Lower lobe of right lung (tissue), 2 donors: ENCODE measurements at regions not wholly inside any gene's neighbourhood (a gene's known extent, or its start where the extent isn't known, plus 50 kb on each side); places are given as distances from the start of the nearest gene placed in this dataset.

Experiments
- ATAC-seq, 2 donors: fragments of 200-7000 bp; cut with Tn5 transposase; one replicate each; pipeline ENCODE4 v1.9.1; 2020 to 2022; ENCODE audit warnings: mild to moderate bottlenecking in 2 of 2, moderate library complexity in 2 of 2
- DNase-seq: peaks from one replicate; pipeline ENCODE4 v3.0.0-alpha.2; 2020
- H3K27ac ChIP-seq: fragments of 200-600 bp; one replicate; pipeline ENCODE4 v1.8.0; 2022
- H3K27me3 ChIP-seq: fragments of 200-600 bp; one replicate; pipeline ENCODE4 v1.8.0; 2022; ENCODE audit warnings: low read depth
- H3K36me3 ChIP-seq: fragments of 200-600 bp; one replicate; pipeline ENCODE4 v1.8.0; 2022; ENCODE audit warnings: mild to moderate bottlenecking
- H3K4me1 ChIP-seq: fragments of 200-600 bp; one replicate; pipeline ENCODE4 v1.8.0; 2022
- H3K4me3 ChIP-seq: fragments of 200-600 bp; one replicate; pipeline ENCODE4 v1.8.0; 2022; ENCODE audit warnings: mild to moderate bottlenecking
- H3K9me3 ChIP-seq: fragments of 200-600 bp; one replicate; pipeline ENCODE4 v1.8.0; 2022
- CTCF ChIP-seq: fragments of 200-600 bp; IDR thresholded peaks from one replicate; pipeline ENCODE4 v1.8.0; 2022; ENCODE audit warnings: antibody characterized with exemption, mild to moderate bottlenecking
- intact Hi-C: fragments of 100-400 bp; cut with DNase I; formaldehyde crosslinking; loops from one replicate; pipeline ENCODE4 v1.11.0; 2022
- donor health status: DM: no; HTN: yes; CAD: no; lungs with severe emphysema.

DNA sequence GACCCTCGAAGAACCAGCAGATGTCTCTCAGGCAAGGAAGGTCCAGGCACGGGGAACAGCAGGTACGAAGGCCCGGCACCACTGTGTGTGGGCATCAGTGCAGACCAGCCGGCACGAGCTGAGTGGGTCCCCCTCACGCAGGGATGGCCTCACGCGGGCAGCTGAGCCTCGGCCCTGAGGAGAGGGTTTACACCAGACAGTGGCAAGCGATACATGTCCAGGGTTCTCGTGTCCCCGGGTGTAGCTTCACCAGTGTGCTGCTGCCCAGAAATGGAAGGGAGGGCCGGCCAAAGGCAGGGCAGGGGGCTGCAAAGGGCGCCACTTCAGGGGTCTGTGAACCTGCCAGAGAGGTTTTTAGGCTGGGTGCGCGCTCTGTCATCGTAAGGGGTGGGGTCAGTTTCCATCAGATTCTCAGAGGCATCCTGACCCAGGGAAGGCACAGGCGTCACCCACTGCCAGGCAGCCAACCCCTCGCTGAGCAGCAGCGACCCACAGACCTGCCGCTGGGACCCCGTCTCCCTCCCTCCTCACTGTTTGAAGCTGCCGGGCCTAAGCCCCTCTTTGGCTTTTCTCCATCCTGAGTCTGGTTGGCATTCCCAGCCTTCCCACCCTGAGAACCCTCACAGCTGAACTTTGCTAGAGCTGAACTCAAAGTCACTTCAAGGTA, 107.0 kb downstream of the CPZ start:
- intact Hi-C loops = no loop called here
- no peak overlapping the region for H3K27ac ChIP-seq
- H3K36me3 ChIP-seq = no peaks in the 10 kb centered on the region
- H3K27me3 ChIP-seq = peaks cover 58% of the 10 kb centered on the region
- no peak overlapping the region for H3K4me3 ChIP-seq
- ATAC-seq = no peak
- TF ChIP-seq CTCF = no peak
- H3K4me1 ChIP-seq = no peaks in the 10 kb centered on the region
- H3K9me3 ChIP-seq = no peaks in the 10 kb centered on the region
- DNase-seq = no peak

DNA sequence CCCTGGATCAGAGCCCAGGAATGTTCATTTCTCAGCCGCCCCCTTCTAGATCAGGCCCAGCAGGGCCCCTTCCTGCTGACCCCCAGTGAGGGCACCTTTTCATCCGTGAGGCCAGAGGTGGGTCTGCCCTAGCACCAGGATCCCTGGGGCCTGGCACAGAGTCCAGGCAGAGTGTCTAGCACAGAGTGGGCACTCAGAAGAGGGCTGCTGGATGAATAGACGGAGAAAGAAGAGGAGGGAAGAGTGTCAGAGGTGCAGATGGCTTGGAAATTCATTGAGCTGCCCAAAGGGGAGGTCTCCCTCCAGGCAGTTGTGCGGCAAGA, 106.5 kb downstream of the CPZ start:
- H3K27me3 ChIP-seq = peaks cover 58% of the 10 kb centered on the region
- H3K9me3 ChIP-seq = no peaks in the 10 kb centered on the region
- no peak for DNase-seq
- no peak overlapping the region for H3K4me3 ChIP-seq
- H3K36me3 ChIP-seq = no peaks in the 10 kb centered on the region
- ATAC-seq = no peak
- H3K4me1 ChIP-seq = no peaks in the 10 kb centered on the region
- TF ChIP-seq CTCF = no peak
- no peak overlapping the region for H3K27ac ChIP-seq
- intact Hi-C loops = no loop called here

- Histone ChIP-seq H3K36me3 (no peaks in the 10 kb centered on the region), H3K27me3 (peaks cover 58% of the 10 kb centered on the region), H3K4me3 (no peak overlapping the region), H3K9me3 (no peaks in the 10 kb centered on the region), H3K27ac (no peak overlapping the region), H3K4me1 (no peaks in the 10 kb centered on the region)
- intact Hi-C loops = no loop called here
- no peak for ATAC-seq
- DNase-seq = no peak
- no peak for TF ChIP-seq CTCF
These were observed 105.9 kb downstream of the CPZ start for GRCh38 chr4:8698341-8699062.

DNA sequence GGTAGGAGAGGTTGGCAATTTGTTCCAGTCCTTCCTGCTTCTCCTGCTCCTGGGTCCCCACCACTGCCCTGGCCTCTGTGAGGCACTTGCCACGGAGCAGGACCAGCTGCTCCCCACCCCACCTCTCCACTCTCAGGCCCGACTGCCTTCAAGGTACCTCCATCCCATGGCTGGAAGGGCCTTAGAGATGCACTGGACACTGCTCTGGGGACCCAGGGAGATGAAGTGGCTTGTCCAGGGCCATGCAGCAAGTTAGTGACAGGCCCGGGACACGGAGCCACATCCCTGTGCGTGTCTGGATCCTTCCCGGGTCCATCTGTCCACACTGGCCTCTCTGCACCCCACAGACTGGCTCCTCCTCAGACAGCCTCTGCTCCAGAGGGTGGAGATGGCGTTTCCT, 105.3 kb downstream of the CPZ start:
- H3K27me3 ChIP-seq = peaks cover 51% of the 10 kb centered on the region
- DNase-seq = no peak
- no peak for ATAC-seq
- H3K4me3 ChIP-seq = no peak overlapping the region
- TF ChIP-seq CTCF = no peak
- H3K4me1 ChIP-seq = no peaks in the 10 kb centered on the region
- intact Hi-C loops = no loop called here
- H3K9me3 ChIP-seq = no peaks in the 10 kb centered on the region
- H3K27ac ChIP-seq = no peak overlapping the region
- no peaks in the 10 kb centered on the region for H3K36me3 ChIP-seq

DNA sequence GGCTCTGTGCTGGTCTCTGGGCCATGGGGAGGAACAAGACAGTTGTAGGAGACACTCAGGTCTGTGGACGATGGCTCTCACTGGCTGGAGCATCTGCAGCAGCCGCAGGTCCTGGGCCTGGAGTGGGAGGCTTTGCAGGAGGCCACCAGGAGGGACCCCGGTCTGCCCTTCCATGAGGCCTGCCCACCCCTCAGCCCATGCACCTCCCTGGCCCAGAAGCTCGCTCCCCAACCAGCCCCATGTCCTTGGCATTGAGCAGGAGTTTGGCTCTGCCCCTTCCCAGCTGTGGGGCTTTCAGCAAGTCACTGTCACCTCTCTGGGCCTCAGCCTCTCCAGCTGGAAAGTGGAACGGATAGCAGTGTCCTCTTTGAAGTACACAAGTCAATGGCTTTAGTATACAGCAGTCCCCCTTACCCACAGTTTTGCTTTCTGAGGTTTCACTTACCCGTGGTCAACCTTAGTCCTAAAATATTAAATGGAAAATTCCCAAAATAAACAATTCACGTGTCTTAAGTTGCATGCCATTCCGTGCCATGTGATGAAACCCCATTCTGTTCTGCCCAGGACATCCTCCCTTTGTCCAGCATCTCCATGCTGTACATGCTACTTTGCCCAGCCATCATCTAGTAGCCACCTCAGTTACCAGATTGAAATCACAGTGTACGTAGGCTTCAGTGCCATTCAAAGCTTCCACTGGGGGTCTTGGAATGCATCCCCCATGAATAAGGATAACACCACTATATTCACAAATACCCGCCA, 104.0 kb downstream of the CPZ start:
- peaks cover 45% of the 10 kb centered on the region for H3K27me3 ChIP-seq
- H3K9me3 ChIP-seq = no peaks in the 10 kb centered on the region
- H3K4me1 ChIP-seq = no peaks in the 10 kb centered on the region
- TF ChIP-seq CTCF = no peak
- ATAC-seq = no peak
- H3K27ac ChIP-seq = no peak overlapping the region
- DNase-seq = no peak
- no peaks in the 10 kb centered on the region for H3K36me3 ChIP-seq
- intact Hi-C loops = no loop called here
- no peak overlapping the region for H3K4me3 ChIP-seq
